ENCODE measurements at regions not wholly inside any gene's neighbourhood (a gene's known extent, or its start where the extent isn't known, plus 50 kb on each side); places are given as distances from the start of the nearest gene placed in this dataset.

- in situ Hi-C loops (cut with HindIII; ENCODE audit: low pct_unique_long_range_greater_than_20kb, low sequenced_read_pairs) (no loop called here), intact Hi-C loops (cut with micrococcal nuclease; ENCODE audit: unreplicated experiment) (no loop called here)
- Histone ChIP-seq H3K27ac (ENCODE audit: low read length) (no peak overlapping the region), H3K36me3 (ENCODE audit: control insufficient read depth, insufficient read depth, low read length) (no peaks in the 10 kb centered on the region), H3K9me3 (ENCODE audit: control insufficient read depth, insufficient read depth, low read depth, low read length) (no peaks in the 10 kb centered on the region), H3K4me1 (ENCODE audit: control insufficient read depth, insufficient read depth, low read length) (no peaks in the 10 kb centered on the region), H3K4me3 (ENCODE audit: low read depth in 2 of 2, low read length in 2 of 2) (no peak overlapping the region), H3K27me3 (ENCODE audit: control insufficient read depth, insufficient read depth, low read length) (no peaks in the 10 kb centered on the region)
- TF ChIP-seq REST (IDR thresholded peaks at IDR 0.05; ENCODE audit: insufficient read depth in 1 of 2, low read depth in 2 of 2, low read length in 1 of 2) (no peak), POLR2AphosphoS5 (IDR thresholded peaks at IDR 0.05; ENCODE audit: low read depth, low read length) (no peak), SIN3A (IDR thresholded peaks at IDR 0.05; ENCODE audit: borderline replicate concordance, insufficient read depth, low read depth, low read length) (no peak), TCF7L2 (IDR thresholded peaks at IDR 0.05; ENCODE audit: low read depth, low read length) (no peak), CTCF (IDR thresholded peaks at IDR 0.05) (no peak)
- ATAC-seq (no peak), DNase-seq (ENCODE audit: low read depth, low spot score) (no peak)
- CTCF ChIA-PET = no interaction called here
- POLR2A ChIA-PET = no interaction called here
- no TSS peak for BruUV-seq (replicated peaks)
Observed at GRCh38 chr1:88068407-88068960, 615.6 kb upstream of the PKN2 start.

- ChIA-PET POLR2A (no interaction called here), CTCF (no interaction called here)
- Histone ChIP-seq H3K9me3 (ENCODE audit: control insufficient read depth, insufficient read depth, low read depth, low read length) (no peaks in the 10 kb centered on the region), H3K4me3 (ENCODE audit: low read depth in 2 of 2, low read length in 2 of 2) (no peak overlapping the region), H3K27me3 (ENCODE audit: control insufficient read depth, insufficient read depth, low read length) (no peaks in the 10 kb centered on the region), H3K36me3 (ENCODE audit: control insufficient read depth, insufficient read depth, low read length) (no peaks in the 10 kb centered on the region), H3K4me1 (ENCODE audit: control insufficient read depth, insufficient read depth, low read length) (no peaks in the 10 kb centered on the region), H3K27ac (ENCODE audit: low read length) (no peak overlapping the region)
- no peak for ATAC-seq
- BruUV-seq (replicated peaks) = no TSS peak
- TF ChIP-seq REST (IDR thresholded peaks at IDR 0.05; ENCODE audit: insufficient read depth in 1 of 2, low read depth in 2 of 2, low read length in 1 of 2) (no peak), CTCF (IDR thresholded peaks at IDR 0.05) (no peak), TCF7L2 (IDR thresholded peaks at IDR 0.05; ENCODE audit: low read depth, low read length) (no peak)
- intact Hi-C loops (cut with micrococcal nuclease; ENCODE audit: unreplicated experiment) (no loop called here), in situ Hi-C loops (cut with HindIII; ENCODE audit: low pct_unique_long_range_greater_than_20kb, low sequenced_read_pairs) (no loop called here)
- no peak for DNase-seq (ENCODE audit: low read depth, low spot score)
Observed at GRCh38 chr1:88070956-88071355, 613.1 kb upstream of the PKN2 start.

Measured in Panc1 (cell line).